DMS153 treated with DMSO at 0.1 percent for 48 hours (cell line): ENCODE measurements at regions not wholly inside any gene's neighbourhood (a gene's known extent, or its start where the extent isn't known, plus 50 kb on each side); places are given as distances from the start of the nearest gene placed in this dataset.

Experiments used
- DNase-seq: peaks from one replicate; lab custom pipeline; 2025; ENCODE audit not compliant: unreplicated experiment; lab: John Stamatoyannopoulos, UW

DNA sequence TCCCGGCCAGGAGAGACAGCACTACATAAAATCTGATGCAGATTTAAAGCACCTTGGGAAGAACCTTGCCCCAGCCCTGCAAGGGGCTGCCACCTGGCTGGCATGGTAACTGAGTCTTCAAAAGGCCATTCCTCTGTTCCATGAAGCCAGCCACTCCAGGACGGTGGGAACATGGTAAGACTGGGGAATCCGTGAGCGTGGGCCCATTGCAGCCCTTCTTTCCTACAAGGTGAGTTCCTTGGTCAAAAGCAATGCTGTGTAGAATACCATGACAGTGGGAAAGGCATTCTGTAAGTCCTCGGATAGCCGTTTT is 121.3 kb downstream of the SOX1 start:
- no peak for DNase-seq

GRCh38 chr13:112193463-112194166 is 126.7 kb downstream of the SOX1 start:
- no peak for DNase-seq

GRCh38 chr13:112194167-112194530 is 127.2 kb downstream of the SOX1 start:
- DNase-seq, result no peak

DNA sequence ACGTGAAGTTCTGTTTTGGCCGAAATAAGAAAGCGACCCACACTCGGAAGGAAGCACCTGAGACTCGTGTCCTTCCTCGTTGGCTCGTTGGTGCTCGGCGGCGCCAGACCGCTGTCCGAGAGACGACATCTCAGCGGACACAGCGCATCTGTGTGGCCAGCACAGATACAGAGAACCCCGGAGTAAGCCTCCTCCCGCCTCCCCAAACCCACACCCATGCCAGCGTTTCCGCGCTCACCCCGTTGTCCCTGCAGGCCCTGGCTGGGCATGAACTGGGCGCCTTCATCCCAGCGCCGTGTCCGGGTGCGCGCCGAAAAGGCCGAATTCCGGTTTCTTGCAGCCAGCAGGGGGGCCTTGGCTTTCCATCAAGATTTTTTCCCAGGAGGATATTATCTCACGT is 127.6 kb downstream of the SOX1 start:
- no peak for DNase-seq

GRCh38 chr13:112198396-112199010 is 131.6 kb downstream of the SOX1 start:
- no peak for DNase-seq

DNA sequence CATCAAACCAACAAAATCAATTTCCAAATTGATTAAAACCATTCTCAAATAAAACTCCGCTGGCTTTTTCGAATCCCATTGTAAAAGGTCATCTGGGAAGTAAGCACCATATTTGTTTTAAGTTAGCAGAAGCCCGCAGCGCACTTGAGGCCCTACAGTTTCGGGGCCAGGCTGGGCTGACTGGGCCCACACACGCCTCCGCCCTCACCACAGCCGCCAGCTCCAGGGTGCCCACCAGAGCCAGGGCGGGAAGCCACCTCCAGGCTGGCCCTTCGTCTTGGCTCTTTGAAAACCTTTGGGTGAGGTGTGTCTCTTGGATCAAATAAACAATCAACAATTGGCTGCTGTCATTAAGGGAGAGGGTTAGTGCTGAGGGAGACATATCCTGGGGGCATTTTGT is 133.3 kb downstream of the SOX1 start:
- DNase-seq, result no peak

- DNase-seq, result no peak
Observed at GRCh38 chr13:112202266-112202665, 135.3 kb downstream of the SOX1 start.

DNA sequence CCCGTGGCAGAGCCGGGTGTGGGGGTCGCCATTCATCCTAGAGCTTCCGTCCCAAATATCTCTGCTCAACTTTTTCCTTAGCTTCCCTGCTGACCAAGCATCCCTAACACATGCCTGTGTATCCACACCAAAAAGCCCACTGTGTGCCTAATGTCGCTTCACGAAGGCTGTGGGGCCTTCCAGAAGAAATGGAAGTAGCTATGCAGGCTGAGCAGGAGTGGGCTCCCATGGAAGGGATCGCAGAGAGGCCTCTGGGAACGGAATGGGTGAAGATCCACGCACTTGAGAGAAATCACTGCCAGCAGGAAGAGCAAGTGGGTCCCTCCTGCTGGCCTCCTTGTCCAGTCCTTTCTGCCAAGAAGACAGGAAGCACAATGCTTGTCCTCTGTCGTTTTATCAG is 136.0 kb downstream of the SOX1 start:
- DNase-seq, result no peak

DNA sequence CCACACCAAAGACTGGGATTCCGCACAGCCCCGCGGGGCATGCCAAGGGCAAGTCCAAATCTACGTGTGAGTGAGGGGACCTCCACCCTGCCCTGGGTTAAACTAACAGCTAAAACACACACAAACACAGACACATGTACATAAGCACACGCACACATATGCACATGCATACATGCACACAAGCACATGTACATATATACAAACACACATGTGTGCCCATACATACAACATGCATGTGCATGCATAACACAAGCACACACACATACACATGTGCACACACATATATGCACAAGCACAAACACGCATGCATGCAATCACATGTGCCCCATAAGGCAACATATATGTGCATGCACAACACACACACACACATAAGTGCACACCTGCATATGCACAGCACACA is 136.7 kb downstream of the SOX1 start:
- no peak for DNase-seq

DNA sequence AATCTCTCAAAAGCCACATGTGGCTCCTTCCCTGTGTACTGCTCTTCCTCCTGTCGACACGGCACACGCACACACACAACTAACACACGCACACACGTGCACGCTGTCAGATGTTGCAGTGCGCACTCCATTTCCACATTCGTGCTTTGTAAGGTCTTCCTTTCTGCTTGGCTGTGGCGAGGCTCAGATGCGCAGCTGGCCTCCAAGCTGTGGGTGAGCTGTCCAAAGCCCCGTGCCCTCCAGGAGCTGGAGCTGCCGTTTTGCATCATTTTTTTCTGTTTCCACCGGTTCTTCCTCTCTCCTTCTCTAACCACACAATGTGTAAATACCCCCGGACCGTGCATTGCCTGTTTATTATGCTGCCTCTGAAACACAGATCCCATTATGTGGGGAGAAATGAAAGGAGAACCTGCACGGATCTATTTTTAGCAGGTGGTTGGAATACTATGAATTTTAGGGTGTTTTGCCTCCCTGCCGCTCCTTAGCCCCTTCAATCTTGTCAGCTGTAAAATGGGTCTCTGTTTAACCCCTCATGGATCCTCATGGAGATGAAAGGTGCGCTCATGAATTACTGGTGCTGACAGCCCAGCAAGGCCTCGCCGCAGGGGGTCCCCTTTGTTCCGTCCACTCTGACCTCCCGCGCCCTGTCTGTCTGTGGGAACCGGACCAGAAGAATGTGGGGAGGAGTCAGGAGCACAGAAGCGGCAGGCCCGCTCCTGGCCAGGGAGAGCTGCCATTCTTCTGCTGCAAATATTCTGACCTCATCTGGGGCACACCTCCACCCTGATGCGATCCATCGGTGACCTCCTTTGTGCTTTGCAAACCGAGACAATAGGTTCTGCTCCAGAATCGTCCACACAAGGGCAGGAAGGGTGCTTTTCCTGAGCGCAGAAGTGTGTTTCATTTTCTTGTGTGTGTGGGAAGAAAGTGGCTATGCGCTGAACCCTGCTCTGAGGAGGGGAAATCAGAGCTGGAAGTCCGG is 137.7 kb downstream of the SOX1 start:
- DNase-seq, result no peak

DNA sequence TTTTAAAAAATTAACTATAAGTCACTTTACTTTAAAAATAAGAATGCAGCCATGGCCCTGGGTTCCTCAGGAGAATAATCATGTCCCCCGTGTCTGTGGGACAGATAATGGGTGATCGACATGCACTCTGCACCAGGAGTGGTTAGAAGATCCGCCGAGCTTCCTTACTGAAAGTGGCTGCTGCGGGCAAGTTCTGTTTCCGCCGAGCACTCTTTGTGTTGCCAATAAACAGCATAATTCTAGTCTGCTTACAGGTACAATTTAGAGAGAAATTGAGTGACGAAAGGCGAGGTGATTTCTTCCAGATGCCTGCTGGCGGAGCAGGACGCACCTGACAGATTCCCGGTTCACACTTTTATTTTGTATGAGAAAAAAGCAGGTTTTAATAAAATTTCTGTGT is 139.0 kb downstream of the SOX1 start:
- no peak for DNase-seq

DNA sequence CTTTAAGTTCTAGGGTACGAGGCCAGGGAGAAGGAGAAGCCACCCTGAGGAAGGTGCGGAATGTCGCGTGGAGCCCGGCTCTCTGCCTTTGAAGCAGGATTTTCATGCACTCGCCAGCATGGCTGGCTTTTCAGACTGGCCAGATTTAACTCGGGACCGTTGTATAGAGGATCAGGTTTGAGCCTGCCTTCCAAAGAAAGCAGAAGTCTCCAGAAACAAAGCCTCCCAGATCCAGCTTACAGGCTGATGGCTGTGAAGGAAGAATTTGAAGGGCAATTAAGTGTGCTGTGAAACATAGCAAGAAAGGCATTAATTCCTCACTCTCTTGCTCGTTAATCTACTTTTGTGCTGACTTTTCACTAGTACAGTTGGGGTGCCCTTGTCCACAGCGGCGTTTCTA is 140.2 kb downstream of the SOX1 start:
- DNase-seq, result no peak

- no peak for DNase-seq
Observed at GRCh38 chr13:112208656-112209055, 141.7 kb downstream of the SOX1 start.

- DNase-seq, result no peak
Observed at GRCh38 chr13:112209266-112209665, 142.3 kb downstream of the SOX1 start.

DNA sequence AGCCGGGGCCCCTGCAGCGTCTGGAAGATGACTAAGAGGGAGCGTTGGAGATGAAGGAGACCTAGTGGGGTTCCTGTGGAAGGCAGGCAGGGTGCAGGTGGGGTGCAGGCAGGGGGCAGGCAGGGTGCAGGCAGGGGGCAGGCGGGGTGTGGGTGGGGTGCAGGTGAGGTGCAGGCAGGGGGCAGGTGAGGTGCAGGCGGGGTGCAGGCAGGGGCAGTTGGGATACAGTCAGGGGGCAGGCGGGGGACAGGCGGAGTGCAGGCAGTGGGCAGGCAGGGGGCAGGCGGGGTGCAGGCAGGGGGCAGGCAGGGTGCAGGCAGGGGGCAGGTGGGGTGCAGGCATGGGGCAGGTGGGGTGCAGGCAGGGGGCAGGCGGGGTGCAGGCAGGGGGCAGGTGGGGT is 142.8 kb downstream of the SOX1 start:
- DNase-seq, result no peak

- DNase-seq, result no peak
Observed at GRCh38 chr13:112210371-112210770, 143.4 kb downstream of the SOX1 start.

DNA sequence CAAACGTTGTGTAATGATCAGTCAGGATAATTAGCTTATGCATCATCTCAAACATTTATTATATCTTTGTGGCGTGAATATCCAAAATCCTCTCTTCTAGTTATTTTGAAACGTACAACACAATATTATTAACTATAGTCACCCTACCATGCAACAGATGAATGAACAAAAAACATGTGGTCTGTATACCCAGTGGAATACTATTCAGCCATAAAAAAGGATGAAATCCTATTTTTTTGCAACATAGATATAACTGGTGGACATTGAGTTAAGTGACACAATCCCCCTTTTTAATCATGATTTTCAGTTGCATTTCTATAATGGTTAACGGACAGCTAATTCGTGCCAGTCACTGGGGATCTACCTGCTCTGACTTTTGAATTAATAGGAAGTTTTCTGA is 145.6 kb downstream of the SOX1 start:
- no peak for DNase-seq

DNA sequence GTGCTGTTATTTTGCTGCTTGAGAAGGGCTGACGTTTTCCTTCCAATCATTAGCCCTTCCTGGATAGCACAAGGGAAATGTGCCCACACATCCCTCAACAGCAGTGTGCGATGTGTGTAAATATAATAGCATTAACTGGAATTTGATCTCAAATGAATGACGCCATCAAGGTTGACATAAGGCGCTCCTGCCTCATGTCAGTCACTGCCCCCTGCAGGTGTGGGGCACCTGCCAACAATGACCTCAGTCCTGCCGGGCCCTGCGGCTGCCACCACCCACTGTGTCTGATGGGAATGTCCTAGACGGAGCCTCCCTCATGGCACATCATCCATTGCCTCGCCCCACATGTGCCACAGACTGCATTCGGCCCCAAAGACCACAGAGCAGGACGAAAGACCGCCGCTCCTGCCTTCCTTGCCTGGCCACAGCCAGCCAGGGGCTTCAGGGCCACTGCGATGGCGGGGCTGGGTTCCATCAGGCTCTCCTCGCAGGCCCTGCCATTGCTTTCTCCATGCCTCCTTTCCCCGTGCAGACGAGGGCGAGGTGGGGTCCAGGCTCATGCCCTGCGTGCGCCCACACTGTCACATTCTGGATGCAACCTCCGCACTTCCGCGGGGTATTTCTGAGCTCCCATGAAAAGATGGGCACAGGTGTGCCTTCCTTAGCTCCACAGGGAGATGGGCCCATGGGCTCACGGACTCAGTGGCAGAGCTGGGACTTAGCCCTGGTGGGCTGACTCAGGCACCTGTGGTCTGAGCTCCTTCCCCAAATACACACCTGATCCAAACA is 146.7 kb downstream of the SOX1 start:
- DNase-seq, result peak; percentile 86

GRCh38 chr13:112215871-112216270 is 148.9 kb downstream of the SOX1 start:
- DNase-seq, result no peak

DNA sequence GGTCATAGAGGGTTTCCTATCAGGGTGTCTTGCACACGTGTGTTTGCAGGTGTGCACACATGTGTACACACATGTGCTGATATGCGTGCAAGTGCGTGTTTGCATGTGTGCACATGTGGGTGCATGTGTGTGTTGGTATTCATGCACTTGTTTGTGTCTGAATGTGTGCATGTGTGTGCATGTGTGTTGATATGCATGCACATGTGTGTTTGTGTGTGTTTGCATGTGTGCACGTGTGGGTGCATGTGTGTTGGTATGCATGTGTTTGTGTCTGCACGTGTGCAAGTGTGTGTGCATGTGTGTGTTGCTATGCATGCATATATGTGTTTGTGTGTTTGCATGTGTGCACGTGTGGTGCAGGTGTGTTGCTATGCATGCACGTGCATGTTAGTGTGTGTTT is 150.5 kb downstream of the SOX1 start:
- DNase-seq, result no peak

- no peak for DNase-seq
Observed at GRCh38 chr13:112218416-112218815, 151.5 kb downstream of the SOX1 start.
